ENCODE measurements at regions not wholly inside any gene's neighbourhood (a gene's known extent, or its start where the extent isn't known, plus 50 kb on each side); places are given as distances from the start of the nearest gene placed in this dataset.

- no peak for TF ChIP-seq CTCF (IDR thresholded peaks at IDR 0.05)
- TF ChIP-seq ZFX (IDR thresholded peaks at IDR 0.05; ENCODE audit: borderline replicate concordance): no peak
Measured at GRCh38 chr10:106214243-106214642, 950.3 kb downstream of the SORCS1 start.

Data from 22Rv1 (cell line).